ENCODE measurements at regions not wholly inside any gene's neighbourhood (a gene's known extent, or its start where the extent isn't known, plus 50 kb on each side); places are given as distances from the start of the nearest gene placed in this dataset.
"Not testable (repeated sequence)": the region's sequence is repeated elsewhere in the genome, so short reads cannot be mapped to it uniquely, and the experiment has no call there.

- H3K4me2 ChIP-seq (replicated peaks; ENCODE audit: low read depth, low read length, poor library complexity, severe bottlenecking), result no peak overlapping the region
- H3K27me3 Mint-ChIP-seq, result no peaks in the 10 kb centered on the region
- no peaks in the 10 kb centered on the region for H3K36me3 ChIP-seq (replicated peaks in 1 of 2; ENCODE audit: control extremely low read depth in 1 of 2, control insufficient read depth in 1 of 2, extremely low read depth in 1 of 2, insufficient read depth in 2 of 2, low read length in 1 of 2)
- intact Hi-C loops (cut with micrococcal nuclease), result no loop called here
- no peak for ATAC-seq (ENCODE audit: low read depth)
- H3K27ac ChIP-seq (ENCODE audit: low read length in 2 of 2), result no peak overlapping the region
- 73% methylated on average over 2 of the region's 4 CpGs for WGBS (ENCODE audit: insufficient coverage)
- POLR2A ChIA-PET, result no interaction called here
- TF ChIP-seq EZH2 (IDR thresholded peaks at IDR 0.05; ENCODE audit: borderline replicate concordance, insufficient read depth, low read depth, low read length, poor library complexity, severe bottlenecking), result no peak
- TF ChIP-seq CTCF (IDR thresholded peaks at IDR 0.05), result no peak
- no peak overlapping the region for H3K27ac Mint-ChIP-seq
- H2AFZ ChIP-seq (ENCODE audit: insufficient read depth, low read depth, low read length, poor library complexity, severe bottlenecking), result no peak overlapping the region
- no peaks in the 10 kb centered on the region for H3K79me2 ChIP-seq (ENCODE audit: control insufficient read depth, insufficient read depth, low read length)
- no peaks in the 10 kb centered on the region for H3K4me1 Mint-ChIP-seq
- CTCF ChIA-PET, result no interaction called here
- H3K9me3 ChIP-seq (ENCODE audit: control extremely low read depth in 1 of 3, control insufficient read depth in 2 of 3, insufficient read depth in 1 of 3, low read length in 2 of 3), result no peaks in the 10 kb centered on the region
- H3K4me1 ChIP-seq (ENCODE audit: control insufficient read depth in 2 of 2, insufficient read depth in 2 of 2, low read length in 2 of 2), result no peaks in the 10 kb centered on the region
- DNase-seq, result no peak
- peaks cover 2% of the 10 kb centered on the region for H3K9me3 Mint-ChIP-seq (ENCODE audit: insufficient read depth)
- no peaks in the 10 kb centered on the region for H4K20me1 ChIP-seq (ENCODE audit: control insufficient read depth, insufficient read depth, low read length, poor library complexity, severe bottlenecking)
- no peak overlapping the region for H3K4me3 Mint-ChIP-seq
- no peak overlapping the region for H3K4me3 ChIP-seq (ENCODE audit: control extremely low read depth in 1 of 5, extremely low read depth in 1 of 5, insufficient read depth in 1 of 5, low read depth in 2 of 5, low read length in 4 of 5)
- no peaks in the 10 kb centered on the region for H3K27me3 ChIP-seq (replicated peaks in 1 of 4; ENCODE audit: control extremely low read depth in 1 of 4, control insufficient read depth in 3 of 4, insufficient read depth in 4 of 4, low read length in 3 of 4)
- no peak overlapping the region for H3K9ac ChIP-seq (ENCODE audit: low read length)
Observed at GRCh38 chr10:107517811-107518210, 353.3 kb upstream of the SORCS1 start.

- no peak for DNase-seq
- CTCF ChIA-PET, result no interaction called here
- TF ChIP-seq EZH2 (IDR thresholded peaks at IDR 0.05; ENCODE audit: borderline replicate concordance, insufficient read depth, low read depth, low read length, poor library complexity, severe bottlenecking) (no peak), CTCF (IDR thresholded peaks at IDR 0.05) (no peak)
- no peaks in the 10 kb centered on the region for H3K36me3 ChIP-seq (replicated peaks in 1 of 2; ENCODE audit: control extremely low read depth in 1 of 2, control insufficient read depth in 1 of 2, extremely low read depth in 1 of 2, insufficient read depth in 2 of 2, low read length in 1 of 2)
- WGBS (ENCODE audit: insufficient coverage), result 83% methylated on average over 3 of the region's 4 CpGs
- no peaks in the 10 kb centered on the region for H3K4me1 ChIP-seq (ENCODE audit: control insufficient read depth in 2 of 2, insufficient read depth in 2 of 2, low read length in 2 of 2)
- no peaks in the 10 kb centered on the region for H3K27me3 ChIP-seq (replicated peaks in 1 of 4; ENCODE audit: control extremely low read depth in 1 of 4, control insufficient read depth in 3 of 4, insufficient read depth in 4 of 4, low read length in 3 of 4)
- no peaks in the 10 kb centered on the region for H4K20me1 ChIP-seq (ENCODE audit: control insufficient read depth, insufficient read depth, low read length, poor library complexity, severe bottlenecking)
- no peak overlapping the region for H3K4me3 Mint-ChIP-seq
- no peak overlapping the region for H2AFZ ChIP-seq (ENCODE audit: insufficient read depth, low read depth, low read length, poor library complexity, severe bottlenecking)
- no peak overlapping the region for H3K4me3 ChIP-seq (ENCODE audit: control extremely low read depth in 1 of 5, extremely low read depth in 1 of 5, insufficient read depth in 1 of 5, low read depth in 2 of 5, low read length in 4 of 5)
- H3K9me3 Mint-ChIP-seq (ENCODE audit: insufficient read depth), result peaks cover 2% of the 10 kb centered on the region
- ATAC-seq (ENCODE audit: low read depth), result no peak
- no peak overlapping the region for H3K9ac ChIP-seq (ENCODE audit: low read length)
- H3K9me3 ChIP-seq (ENCODE audit: control extremely low read depth in 1 of 3, control insufficient read depth in 2 of 3, insufficient read depth in 1 of 3, low read length in 2 of 3), result no peaks in the 10 kb centered on the region
- POLR2A ChIA-PET, result no interaction called here
- H3K27ac ChIP-seq (ENCODE audit: low read length in 2 of 2), result no peak overlapping the region
- no peaks in the 10 kb centered on the region for H3K79me2 ChIP-seq (ENCODE audit: control insufficient read depth, insufficient read depth, low read length)
- H3K4me2 ChIP-seq (replicated peaks; ENCODE audit: low read depth, low read length, poor library complexity, severe bottlenecking), result no peak overlapping the region
- peaks cover 2% of the 10 kb centered on the region for H3K4me1 Mint-ChIP-seq
- H3K27ac Mint-ChIP-seq, result no peak overlapping the region
- intact Hi-C loops (cut with micrococcal nuclease), result no loop called here
- no peaks in the 10 kb centered on the region for H3K27me3 Mint-ChIP-seq
Observed at GRCh38 chr10:107516349-107516748, 351.8 kb upstream of the SORCS1 start.

- H4K20me1 ChIP-seq (ENCODE audit: control insufficient read depth, insufficient read depth, low read length, poor library complexity, severe bottlenecking); H3K4me1 Mint-ChIP-seq; DNase-seq; H3K4me3 ChIP-seq (ENCODE audit: control extremely low read depth in 1 of 5, extremely low read depth in 1 of 5, insufficient read depth in 1 of 5, low read depth in 2 of 5, low read length in 4 of 5); H3K36me3 ChIP-seq (replicated peaks in 1 of 2; ENCODE audit: control extremely low read depth in 1 of 2, control insufficient read depth in 1 of 2, extremely low read depth in 1 of 2, insufficient read depth in 2 of 2, low read length in 1 of 2); H3K9ac ChIP-seq (ENCODE audit: low read length); H3K27ac ChIP-seq (ENCODE audit: low read length in 2 of 2); ATAC-seq (ENCODE audit: low read depth); H3K27me3 ChIP-seq (replicated peaks in 1 of 4; ENCODE audit: control extremely low read depth in 1 of 4, control insufficient read depth in 3 of 4, insufficient read depth in 4 of 4, low read length in 3 of 4); H3K4me3 Mint-ChIP-seq; H2AFZ ChIP-seq (ENCODE audit: insufficient read depth, low read depth, low read length, poor library complexity, severe bottlenecking); H3K4me2 ChIP-seq (replicated peaks; ENCODE audit: low read depth, low read length, poor library complexity, severe bottlenecking); H3K4me1 ChIP-seq (ENCODE audit: control insufficient read depth in 2 of 2, insufficient read depth in 2 of 2, low read length in 2 of 2); CTCF ChIA-PET; intact Hi-C loops (cut with micrococcal nuclease); POLR2A ChIA-PET; H3K79me2 ChIP-seq (ENCODE audit: control insufficient read depth, insufficient read depth, low read length); H3K27ac Mint-ChIP-seq; H3K9me3 Mint-ChIP-seq (ENCODE audit: insufficient read depth); H3K27me3 Mint-ChIP-seq: not testable (repeated sequence)
- WGBS (ENCODE audit: insufficient coverage), result 100% methylated on average over 1 of the region's 1 CpG
- H3K9me3 ChIP-seq (ENCODE audit: control extremely low read depth in 1 of 3, control insufficient read depth in 2 of 3, insufficient read depth in 1 of 3, low read length in 2 of 3), result peaks cover 0 to 14% (median 12%) of the 10 kb centered on the region in 3 donors
Observed at GRCh38 chr10:107504011-107504410, 339.5 kb upstream of the SORCS1 start.

All from B cell (primary cell).